Endothelial cell of umbilical vein (primary cell): ENCODE measurements at regions not wholly inside any gene's neighbourhood (a gene's known extent, or its start where the extent isn't known, plus 50 kb on each side); places are given as distances from the start of the nearest gene placed in this dataset.

Experiments used
- BruUV-seq: library from RNA; stranded (reverse); fragments of 400-500 nt; replicated peaks from 2 replicates; lab custom pipeline; 2021; lab: Mats Ljungman, UMichigan
- CTCF ChIA-PET: fragments of 300-600, 350-600 bp; sonication (Branson Sonifier 250); formaldehyde crosslinking; loops from one replicate; lab custom pipeline; 2021; ENCODE audit warnings: antibody characterized with exemption, inconsistent platforms; lab: Charles Lee
- POLR2A ChIA-PET: fragments of 300-600, 350-600 bp; sonication (Branson Sonifier 250); formaldehyde crosslinking; loops from one replicate; lab custom pipeline; 2021; ENCODE audit warnings: antibody characterized with exemption, inconsistent platforms; lab: Charles Lee
- DNase-seq: peaks from one replicate; pipeline ENCODE4 v3.0.0-alpha.2; 2011; ENCODE audit warnings: low read depth, low spot score
- FAIRE-seq: peaks from 2 replicates; lab custom pipeline; 2011; peaks lifted over from hg19 to GRCh38; lab: Jason Lieb, UNC
- H2AFZ ChIP-seq: 2 replicates; pipeline ENCODE4 v1.6.0; 2012; ENCODE audit warnings: low read depth, low read length, control low read depth, inconsistent platforms
- H3K27ac ChIP-seq: 2 replicates; pipeline ENCODE4 v1.5.1; 2011; ENCODE audit warnings: low read depth, mild to moderate bottlenecking, control low read depth, low read length, moderate library complexity; ENCODE audit not compliant: insufficient read depth
- H3K27me3 ChIP-seq, 2 experiments: 2 replicates each; pipeline versions ENCODE4 v1.6.0 to v1.6.1; 2011; ENCODE audit warnings: low read length in 2 of 2, mixed read lengths in 1 of 2; ENCODE audit not compliant: control insufficient read depth in 2 of 2, insufficient read depth in 2 of 2
- H3K36me3 ChIP-seq, 2 experiments: 2 replicates in 1 of 2; 3 replicates in 1 of 2; pipeline ENCODE4 v1.5.1; 2011; ENCODE audit warnings: low read length in 2 of 2, mild to moderate bottlenecking in 1 of 2, moderate library complexity in 1 of 2; ENCODE audit not compliant: control insufficient read depth in 2 of 2, insufficient read depth in 2 of 2; ENCODE audit errors: extremely low read depth in 1 of 2
- H3K4me1 ChIP-seq: 3 replicates; pipeline ENCODE4 v1.5.1; 2011; ENCODE audit warnings: mild to moderate bottlenecking, low read length; ENCODE audit not compliant: control insufficient read depth, insufficient read depth; ENCODE audit errors: extremely low read depth
- H3K4me2 ChIP-seq: 2 replicates; pipeline ENCODE4 v1.6.1; 2011; ENCODE audit warnings: low read length, control low read depth, mixed read lengths; ENCODE audit not compliant: insufficient read depth
- H3K4me3 ChIP-seq, 3 experiments: fragments of 200-600 bp in 1 of 3; sonication (generic), shearing (Covaris generic) in 1 of 3; replicated peaks in 1 of 3; 2 replicates each; pipeline ENCODE4 v1.5.1; 2011 to 2016; ENCODE audit warnings: control low read depth in 3 of 3, low read length in 3 of 3, mild to moderate bottlenecking in 2 of 3, inconsistent platforms in 1 of 3, low read depth in 1 of 3, moderate library complexity in 1 of 3; ENCODE audit not compliant: insufficient read depth in 1 of 3
- H3K79me2 ChIP-seq: 2 replicates; pipeline ENCODE4 v1.6.0; 2012; ENCODE audit warnings: low read length, inconsistent platforms; ENCODE audit not compliant: control insufficient read depth, insufficient read depth
- H3K9ac ChIP-seq: replicated peaks from 2 replicates; pipeline ENCODE3; 2011; ENCODE audit warnings: low read length, control low read depth; ENCODE audit not compliant: insufficient read depth; ENCODE audit errors: extremely low read depth
- H3K9me1 ChIP-seq: replicated peaks from 3 replicates; pipeline ENCODE4 v1.6.0; 2011; ENCODE audit warnings: mild to moderate bottlenecking, low read length; ENCODE audit not compliant: control insufficient read depth, insufficient read depth; ENCODE audit errors: extremely low read depth
- H3K9me3 ChIP-seq: replicated peaks from 2 replicates; pipeline ENCODE4 v1.5.1; 2012; ENCODE audit warnings: low read length, inconsistent platforms; ENCODE audit not compliant: control insufficient read depth, insufficient read depth
- H4K20me1 ChIP-seq: replicated peaks from 2 replicates; pipeline ENCODE3; 2011; ENCODE audit warnings: mild to moderate bottlenecking, low read length; ENCODE audit not compliant: control insufficient read depth, insufficient read depth; ENCODE audit errors: extremely low read depth
- EZH2 ChIP-seq: IDR thresholded peaks from 2 replicates; pipeline ENCODE4 v1.6.1; 2012; ENCODE audit warnings: borderline replicate concordance, low read depth, mild to moderate bottlenecking, moderate library complexity, low read length, inconsistent platforms; ENCODE audit not compliant: severe bottlenecking
- FOS ChIP-seq: IDR thresholded peaks from 2 replicates; pipeline ENCODE4 v1.6.1; 2011; ENCODE audit warnings: mild to moderate bottlenecking, low read length, moderate library complexity, borderline replicate concordance; ENCODE audit not compliant: insufficient read depth
- GATA2 ChIP-seq: IDR thresholded peaks from 2 replicates; pipeline ENCODE4 v1.7.0; 2011; ENCODE audit warnings: low read depth, mild to moderate bottlenecking, moderate library complexity, mixed read lengths, low read length; ENCODE audit not compliant: insufficient read length, insufficient read depth
- JUN ChIP-seq: IDR thresholded peaks from 2 replicates; pipeline ENCODE4 v1.6.1; 2011; ENCODE audit warnings: borderline replicate concordance, low read depth; ENCODE audit not compliant: insufficient read length, insufficient read depth
- MYC ChIP-seq: IDR thresholded peaks from one replicate; pipeline ENCODE4 v1.6.1; 2011; ENCODE audit warnings: mild to moderate bottlenecking, low read depth, low read length
- POLR2A ChIP-seq: IDR thresholded peaks from 2 replicates; pipeline ENCODE4 v1.6.1; 2012; ENCODE audit warnings: low read depth, mild to moderate bottlenecking, control low read depth, low read length
- POLR2AphosphoS5 ChIP-seq: IDR thresholded peaks from 2 replicates; pipeline ENCODE4 v1.6.1; 2012; ENCODE audit warnings: low read depth, mild to moderate bottlenecking, control low read depth, low read length, moderate library complexity; ENCODE audit not compliant: insufficient read depth
- dilution Hi-C: fragments of 300-500 bp; cut with MboI; formaldehyde crosslinking; loops from one replicate; pipeline ENCODE4 v1.15.0; 2019; ENCODE audit warnings: low sequenced_read_pairs; ENCODE audit not compliant: extremely low pct_ligation_motif_present
- intact Hi-C: fragments of 100-400 bp; cut with micrococcal nuclease; formaldehyde crosslinking; loops from one replicate; pipeline ENCODE4 v1.10.0; 2022
- TF ChIP-seq, protein P1 (sequence below): IDR thresholded peaks from 2 replicates; pipeline ENCODE4 v1.6.1; 2011; ENCODE audit not compliant: insufficient read depth, insufficient read length
- TF ChIP-seq, protein P2 (sequence below), 2 donors: IDR thresholded peaks; 1 replicate in 1 of 2; 2 replicates in 1 of 2; pipeline ENCODE4 v1.5.1; 2011; ENCODE audit warnings: low read length in 2 of 2, mild to moderate bottlenecking in 2 of 2, moderate library complexity in 2 of 2, control low read depth in 1 of 2, inconsistent platforms in 1 of 2, low read depth in 1 of 2; ENCODE audit not compliant: insufficient read depth in 1 of 2; ENCODE audit errors: extremely low read depth in 1 of 2

DNA sequence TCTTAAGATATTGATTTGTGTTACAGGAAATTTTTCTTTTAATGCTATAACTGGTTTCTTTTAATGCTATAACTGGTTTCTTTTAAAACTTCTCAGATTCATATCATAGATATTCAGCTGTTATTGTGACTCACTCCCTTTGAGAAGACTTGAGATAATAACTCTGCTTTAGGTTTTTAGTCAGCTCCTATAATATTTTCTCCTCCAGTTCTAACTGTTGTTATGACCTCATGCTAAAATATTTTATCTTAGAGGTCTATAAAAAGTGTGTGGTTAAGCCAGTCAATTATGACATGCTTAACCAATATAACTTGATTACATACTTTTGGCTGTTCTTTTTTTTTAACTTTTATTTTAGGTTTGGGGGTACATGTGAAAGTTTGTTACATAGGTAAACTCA lies 280.2 kb downstream of the PTGER3 start:
- intact Hi-C loops = no loop called here
- no peak overlapping the region for H2AFZ ChIP-seq
- no peaks in the 10 kb centered on the region for H3K9me3 ChIP-seq
- no peaks in the 10 kb centered on the region for H3K79me2 ChIP-seq
- H3K9me1 ChIP-seq = no peaks in the 10 kb centered on the region
- POLR2A ChIA-PET = no interaction called here
- H3K4me3 ChIP-seq = no peak overlapping the region
- no peak overlapping the region for H3K9ac ChIP-seq
- CTCF ChIA-PET = no interaction called here
- TF ChIP-seq, protein P1, sequence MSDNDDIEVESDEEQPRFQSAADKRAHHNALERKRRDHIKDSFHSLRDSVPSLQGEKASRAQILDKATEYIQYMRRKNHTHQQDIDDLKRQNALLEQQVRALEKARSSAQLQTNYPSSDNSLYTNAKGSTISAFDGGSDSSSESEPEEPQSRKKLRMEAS = no peak
- TF ChIP-seq EZH2 (no peak), GATA2 (no peak), JUN (no peak), POLR2A (no peak), POLR2AphosphoS5 (no peak), MYC (no peak), FOS (no peak)
- TF ChIP-seq, protein P2, sequence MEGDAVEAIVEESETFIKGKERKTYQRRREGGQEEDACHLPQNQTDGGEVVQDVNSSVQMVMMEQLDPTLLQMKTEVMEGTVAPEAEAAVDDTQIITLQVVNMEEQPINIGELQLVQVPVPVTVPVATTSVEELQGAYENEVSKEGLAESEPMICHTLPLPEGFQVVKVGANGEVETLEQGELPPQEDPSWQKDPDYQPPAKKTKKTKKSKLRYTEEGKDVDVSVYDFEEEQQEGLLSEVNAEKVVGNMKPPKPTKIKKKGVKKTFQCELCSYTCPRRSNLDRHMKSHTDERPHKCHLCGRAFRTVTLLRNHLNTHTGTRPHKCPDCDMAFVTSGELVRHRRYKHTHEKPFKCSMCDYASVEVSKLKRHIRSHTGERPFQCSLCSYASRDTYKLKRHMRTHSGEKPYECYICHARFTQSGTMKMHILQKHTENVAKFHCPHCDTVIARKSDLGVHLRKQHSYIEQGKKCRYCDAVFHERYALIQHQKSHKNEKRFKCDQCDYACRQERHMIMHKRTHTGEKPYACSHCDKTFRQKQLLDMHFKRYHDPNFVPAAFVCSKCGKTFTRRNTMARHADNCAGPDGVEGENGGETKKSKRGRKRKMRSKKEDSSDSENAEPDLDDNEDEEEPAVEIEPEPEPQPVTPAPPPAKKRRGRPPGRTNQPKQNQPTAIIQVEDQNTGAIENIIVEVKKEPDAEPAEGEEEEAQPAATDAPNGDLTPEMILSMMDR (IDR thresholded peaks at IDR 0.05; ENCODE audit: extremely low read depth in 1 of 2, insufficient read depth in 1 of 2, low read depth in 1 of 2, low read length in 2 of 2) = no peak
- FAIRE-seq = no peak
- no peaks in the 10 kb centered on the region for H4K20me1 ChIP-seq
- H3K36me3 ChIP-seq = no peaks in the 10 kb centered on the region
- no peaks in the 10 kb centered on the region for H3K27me3 ChIP-seq
- no TSS peak for BruUV-seq
- dilution Hi-C loops = no loop called here
- no peak for DNase-seq
- H3K4me2 ChIP-seq = no peak overlapping the region
- no peak overlapping the region for H3K27ac ChIP-seq
- no peaks in the 10 kb centered on the region for H3K4me1 ChIP-seq
